CD1c-positive myeloid dendritic cell (primary cell): ENCODE measurements at regions not wholly inside any gene's neighbourhood (a gene's known extent, or its start where the extent isn't known, plus 50 kb on each side); places are given as distances from the start of the nearest gene placed in this dataset.

Source experiments
- DNase-seq: peaks from one replicate; pipeline ENCODE4 v3.0.0-alpha.2; 2016; ENCODE audit errors: extremely low spot score

DNA sequence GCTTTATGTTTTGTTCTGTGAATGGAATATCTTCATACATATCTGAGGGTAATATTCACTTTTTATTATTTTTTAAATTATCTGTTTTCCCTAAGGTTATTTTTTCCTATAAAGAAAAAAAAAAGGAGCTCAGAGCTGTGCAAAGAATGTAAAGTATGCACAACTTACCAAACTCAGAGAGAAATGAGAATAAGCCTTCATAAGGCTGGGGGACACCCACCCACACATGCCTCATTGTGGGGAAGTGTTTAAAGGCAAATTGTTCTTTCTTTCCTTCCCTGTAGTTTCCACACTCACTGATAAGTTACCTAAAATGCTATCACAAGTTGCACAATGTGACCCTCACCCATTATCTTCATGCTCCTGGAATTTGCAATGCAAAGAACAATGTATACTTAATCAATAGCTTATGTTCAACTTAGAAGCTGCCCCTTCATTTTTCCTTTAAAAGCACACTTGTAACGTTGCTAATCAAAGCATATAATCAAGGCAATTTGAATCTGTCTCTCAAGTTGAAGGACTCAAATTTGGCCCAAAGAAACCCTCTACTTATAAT, 108.1 kb downstream of the GNAT3 start:
- DNase-seq: no peak

DNA sequence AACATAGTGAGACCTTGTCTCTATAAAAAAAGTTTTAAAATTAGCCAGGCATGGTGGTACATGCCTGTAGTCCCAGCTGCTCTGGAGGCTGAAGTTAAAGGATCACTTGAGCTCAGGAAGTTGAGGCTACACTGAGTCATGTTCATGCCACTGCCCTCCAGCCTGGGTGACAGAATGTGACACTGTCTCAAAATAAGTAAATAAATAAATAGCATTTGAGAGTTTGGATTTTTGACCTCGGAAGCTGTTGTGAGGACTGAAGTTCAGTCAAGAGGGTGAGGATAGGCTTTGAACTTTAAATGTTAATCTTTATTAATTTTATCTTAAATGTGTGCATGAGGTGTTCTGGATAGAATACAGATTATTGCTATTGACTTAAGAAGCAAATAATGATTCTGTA, 110.2 kb downstream of the GNAT3 start:
- DNase-seq: no peak

DNA sequence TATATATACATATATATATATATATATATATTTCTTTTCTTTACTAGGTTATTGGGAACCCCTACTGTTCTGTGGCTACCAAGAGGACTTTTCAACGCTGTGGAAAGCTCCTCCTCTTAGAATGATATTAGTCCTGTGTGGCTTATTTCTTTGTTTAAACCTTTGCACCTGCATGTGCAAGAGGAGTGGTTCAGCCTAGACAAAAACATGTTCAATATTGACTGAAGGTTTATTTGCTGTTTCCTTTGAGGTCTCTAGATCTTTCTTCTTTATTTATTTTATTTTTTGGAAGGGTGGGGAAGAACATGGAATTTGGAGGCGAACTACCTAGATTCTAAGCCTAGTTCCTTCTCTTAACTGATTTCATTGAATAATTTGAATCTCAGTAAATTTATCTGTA, 118.1 kb downstream of the GNAT3 start:
- DNase-seq: no peak

- peak; percentile 17 for DNase-seq
Measured at GRCh38 chr7:80392229-80393169, 119.4 kb downstream of the GNAT3 start.

DNA sequence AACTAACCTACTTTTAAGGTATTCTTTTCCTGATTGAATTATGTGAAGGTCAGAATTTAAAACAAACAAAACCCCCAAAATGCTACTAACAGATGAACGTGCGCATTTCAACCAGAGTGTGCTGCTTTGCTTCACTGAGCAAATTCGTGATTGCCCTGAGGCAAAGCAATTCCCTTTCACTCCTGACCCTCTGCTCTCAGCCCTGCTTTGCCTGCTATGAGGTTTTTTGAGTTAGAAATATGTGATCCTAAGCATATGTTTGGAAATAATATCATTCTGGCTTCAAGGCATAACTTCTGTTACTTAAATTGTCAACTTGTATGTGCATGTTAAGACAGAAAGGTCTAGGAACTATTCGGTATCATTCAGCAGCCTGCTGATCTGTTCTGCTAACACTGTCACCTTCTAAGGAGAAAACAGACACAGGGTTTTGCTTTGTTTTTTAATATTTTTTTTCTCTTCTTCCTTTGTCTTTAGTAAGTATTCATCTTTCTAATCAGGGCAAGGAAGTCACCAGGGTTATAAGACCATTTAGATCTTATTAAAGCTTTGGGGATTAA, 124.2 kb downstream of the GNAT3 start:
- DNase-seq: no peak

GRCh38 chr7:80386686-80387085, 125.2 kb downstream of the GNAT3 start:
- DNase-seq: no peak

DNA sequence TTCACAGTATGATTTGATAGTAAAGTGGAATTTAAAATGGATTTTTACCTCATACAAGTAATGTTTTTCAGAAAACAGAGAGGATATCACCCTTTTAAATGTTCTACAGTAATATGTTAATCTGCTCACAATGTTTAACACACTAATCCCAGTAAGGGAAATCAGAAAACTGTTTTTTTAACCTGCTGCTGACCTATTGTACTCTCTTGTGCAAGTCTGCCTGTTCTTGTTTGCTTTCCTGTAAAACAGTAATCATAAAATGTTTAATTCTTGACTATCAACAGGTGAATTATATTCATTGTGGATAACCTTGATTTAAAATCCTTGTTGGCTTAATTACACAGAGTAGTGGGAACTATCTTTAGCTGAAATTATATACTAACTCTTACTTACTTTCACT, 126.4 kb downstream of the GNAT3 start:
- DNase-seq: no peak

DNA sequence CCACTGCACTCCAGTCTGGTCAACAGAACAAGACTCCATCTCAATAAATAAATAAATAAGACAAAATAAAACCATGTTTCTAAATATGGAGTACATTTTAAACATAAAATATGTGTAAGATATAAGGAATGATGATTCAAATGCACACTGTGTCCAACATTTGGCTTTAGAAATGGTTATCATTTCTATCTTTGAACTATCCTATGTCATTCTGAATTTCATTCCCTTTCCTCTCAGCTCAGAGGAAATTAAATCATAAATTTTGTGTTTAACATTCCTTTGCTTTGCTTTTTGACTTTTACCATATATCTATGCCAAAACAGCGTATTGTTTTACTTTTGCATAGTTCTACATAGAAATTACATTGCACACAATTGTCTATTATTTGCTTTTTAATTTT, 130.9 kb downstream of the GNAT3 start:
- no peak for DNase-seq

DNA sequence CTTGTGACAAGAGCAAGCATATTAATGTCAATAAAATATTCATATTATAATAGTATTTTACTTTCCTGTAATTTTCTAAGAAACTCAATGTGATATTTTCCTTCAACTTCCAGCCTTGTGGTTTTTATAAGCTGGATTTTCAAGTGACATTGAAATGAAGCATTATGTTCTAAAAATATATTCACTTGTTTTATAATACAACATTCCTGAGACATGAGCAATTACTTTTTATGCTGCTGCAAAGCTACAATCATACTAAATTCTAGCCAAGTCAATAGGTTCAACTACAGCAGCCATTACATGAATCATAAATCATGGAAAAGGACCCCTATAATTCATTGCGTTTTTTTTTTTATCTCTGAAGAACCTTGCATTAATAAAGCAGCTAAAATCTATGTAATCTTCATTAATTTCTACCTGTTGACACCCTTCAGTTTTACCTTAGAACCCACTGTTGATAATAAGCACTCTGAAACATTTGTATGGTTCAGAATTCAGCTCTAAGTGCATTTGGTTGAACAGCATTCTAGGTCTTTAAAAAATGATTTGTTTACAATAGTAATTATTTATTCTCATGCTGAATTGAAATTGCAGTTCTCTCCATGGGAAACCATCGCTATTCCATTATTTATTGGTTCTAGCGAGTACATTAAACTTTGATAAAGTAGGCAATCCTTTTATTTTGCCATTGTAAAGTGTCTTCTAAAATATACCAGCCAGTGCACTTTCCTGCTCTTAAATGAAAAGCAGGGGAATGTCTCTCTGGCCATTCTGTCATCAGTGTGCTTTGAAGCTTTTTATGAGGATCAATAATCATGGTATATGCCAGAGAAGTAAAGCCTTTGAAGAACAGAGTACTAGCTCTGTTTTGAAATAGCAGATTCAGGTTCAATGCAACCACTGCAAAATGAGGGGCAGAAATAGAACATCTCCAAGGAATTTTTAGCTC, 132.6 kb downstream of the GNAT3 start:
- no peak for DNase-seq

GRCh38 chr7:80374321-80374720, 137.5 kb downstream of the GNAT3 start:
- no peak for DNase-seq

DNA sequence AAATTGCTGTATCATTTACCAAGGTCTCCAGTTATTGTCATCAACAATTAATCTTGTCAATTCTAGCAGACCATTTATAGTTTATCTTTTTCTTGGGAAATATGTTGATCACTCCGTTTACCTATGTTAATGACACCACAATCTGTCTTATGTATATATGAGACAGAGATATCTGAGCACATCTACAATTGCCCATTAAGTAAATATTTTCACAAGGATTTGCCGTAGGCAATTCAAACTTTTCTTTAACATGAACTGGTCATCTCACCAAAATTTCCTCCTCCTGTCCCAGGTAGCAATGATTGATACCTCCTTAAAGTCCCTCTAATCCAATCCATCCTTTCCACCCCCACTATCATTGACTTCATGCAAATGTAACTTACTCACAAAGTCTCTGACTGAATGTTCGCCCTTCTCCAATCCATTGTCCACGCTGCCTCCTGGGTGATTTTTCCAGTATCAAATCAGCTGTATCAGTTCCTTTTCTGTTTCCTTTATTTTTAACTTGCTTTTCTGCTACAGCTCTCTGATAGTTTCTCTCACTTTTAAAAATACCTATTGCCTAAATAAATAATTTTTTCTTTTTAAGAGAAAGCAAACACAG, 138.3 kb downstream of the GNAT3 start:
- DNase-seq: no peak

DNA sequence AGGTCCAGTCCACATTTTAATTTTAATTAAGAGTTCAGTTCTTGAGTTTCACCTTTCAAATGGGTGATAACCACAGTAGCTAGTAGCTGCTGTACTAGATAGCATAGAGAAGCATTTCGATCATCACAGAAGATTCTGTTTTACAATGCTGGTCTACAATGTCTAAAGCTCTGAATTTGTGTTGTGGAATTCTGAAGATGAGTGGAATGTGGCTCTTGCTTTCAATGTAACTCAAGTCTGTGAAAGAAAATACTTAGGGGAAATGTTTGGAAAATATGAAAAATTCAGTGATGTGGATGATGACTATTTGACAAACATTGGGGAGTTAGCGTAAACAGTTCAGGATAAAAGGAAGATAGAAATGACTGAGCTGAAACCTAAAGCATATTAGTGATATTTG, 139.4 kb downstream of the GNAT3 start:
- DNase-seq: no peak

- DNase-seq: no peak
Measured at GRCh38 chr7:80370587-80370986, 141.3 kb downstream of the GNAT3 start.

GRCh38 chr7:80369321-80369720, 142.5 kb downstream of the GNAT3 start:
- DNase-seq: no peak

- no peak for DNase-seq
Measured at GRCh38 chr7:80362677-80363076, 149.2 kb downstream of the GNAT3 start.

DNA sequence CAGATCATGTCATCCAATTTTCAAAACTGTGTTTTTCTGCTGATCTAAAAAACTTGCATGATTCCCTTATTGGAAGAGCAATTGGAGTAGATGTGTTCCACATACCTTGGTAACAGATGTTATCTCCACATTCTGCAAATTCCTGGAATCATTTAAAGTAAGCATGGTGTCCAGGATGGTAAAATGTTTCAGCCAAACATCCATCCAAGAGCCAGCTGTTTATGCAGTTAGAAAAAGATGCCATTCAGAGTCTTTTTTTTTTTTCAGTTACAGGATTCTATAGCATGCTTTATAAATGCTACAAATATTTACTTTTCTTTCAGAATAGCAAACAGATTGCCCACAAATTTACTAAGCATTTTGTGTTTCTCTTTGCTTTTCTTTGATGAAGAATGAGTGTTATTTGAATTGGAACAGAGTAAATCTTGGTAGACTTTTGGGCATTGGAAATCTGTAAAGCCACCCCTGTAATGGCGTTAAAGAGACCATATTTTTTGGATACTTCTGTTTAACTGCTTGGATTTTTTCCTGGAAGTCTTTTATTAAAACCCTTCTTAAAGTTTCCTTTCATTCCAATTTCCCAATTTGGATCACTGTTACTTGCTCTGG, 149.8 kb downstream of the GNAT3 start:
- DNase-seq: no peak

- DNase-seq: no peak
Measured at GRCh38 chr7:80359476-80359875, 152.4 kb downstream of the GNAT3 start.

- no peak for DNase-seq
Measured at GRCh38 chr7:80359029-80359428, 152.8 kb downstream of the GNAT3 start.

- DNase-seq: no peak
Measured at GRCh38 chr7:80357530-80357929, 154.3 kb downstream of the GNAT3 start.

- DNase-seq: no peak
Measured at GRCh38 chr7:80350430-80350829, 161.4 kb downstream of the GNAT3 start.

DNA sequence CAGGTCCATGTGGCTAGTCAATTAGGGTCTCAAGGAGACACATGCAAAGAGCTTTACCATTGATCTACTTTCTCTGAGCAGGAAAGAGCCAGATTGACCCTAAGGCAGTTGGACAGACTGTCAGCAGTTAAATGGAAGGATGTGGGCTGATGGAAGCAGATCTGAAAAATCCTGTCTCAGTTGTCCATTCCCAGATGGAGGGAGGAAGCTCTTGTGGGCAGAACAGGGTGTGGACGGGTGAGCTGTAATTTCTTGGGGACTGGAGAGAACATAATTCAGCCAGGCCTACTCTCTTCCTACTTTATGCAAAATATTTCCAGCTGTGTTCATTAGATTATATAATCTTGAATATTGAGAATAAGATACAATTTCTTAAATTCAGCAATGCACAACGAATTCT, 163.6 kb downstream of the GNAT3 start:
- no peak for DNase-seq
